Esophagus muscularis mucosa (tissue), 3 donors: ENCODE measurements at regions not wholly inside any gene's neighbourhood (a gene's known extent, or its start where the extent isn't known, plus 50 kb on each side); places are given as distances from the start of the nearest gene placed in this dataset.

ENCODE experiments used
- EP300 ChIP-seq: sonication (generic); formaldehyde crosslinking; IDR thresholded peaks from one replicate; pipeline ENCODE4 v1.6.1; 2017; ENCODE audit warnings: antibody characterized with exemption
- TF ChIP-seq, protein P1 (sequence below), 3 experiments: fragments of 200-600 bp in 2 of 3; fragments of 450-650 bp in 1 of 3; sonication (generic) in 2 of 3; IDR thresholded peaks; one replicate each; pipeline ENCODE4 v1.5.1; 2017 to 2019; ENCODE audit warnings: antibody characterized with exemption in 3 of 3, mild to moderate bottlenecking in 2 of 3, moderate library complexity in 1 of 3

DNA sequence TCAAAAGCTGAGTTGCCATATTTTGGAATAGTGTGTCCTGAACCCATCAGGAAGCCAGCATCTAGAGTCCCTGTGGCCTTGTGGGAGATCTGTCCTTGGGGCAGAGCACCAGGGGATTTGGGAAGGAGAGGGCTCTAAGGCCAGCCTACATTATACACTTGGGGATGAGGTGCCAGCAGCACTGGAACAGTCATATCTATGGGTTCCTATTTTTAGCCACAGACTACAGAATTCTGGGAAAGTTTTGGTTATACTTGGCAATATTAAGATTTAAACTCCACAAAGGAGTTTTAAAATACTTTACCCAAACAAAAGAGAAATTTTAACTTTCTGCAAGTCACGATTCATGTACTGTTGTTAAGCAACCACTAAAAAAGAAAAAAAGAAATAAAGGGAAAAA, 405.7 kb upstream of the MMADHC start:
- TF ChIP-seq, protein P1, sequence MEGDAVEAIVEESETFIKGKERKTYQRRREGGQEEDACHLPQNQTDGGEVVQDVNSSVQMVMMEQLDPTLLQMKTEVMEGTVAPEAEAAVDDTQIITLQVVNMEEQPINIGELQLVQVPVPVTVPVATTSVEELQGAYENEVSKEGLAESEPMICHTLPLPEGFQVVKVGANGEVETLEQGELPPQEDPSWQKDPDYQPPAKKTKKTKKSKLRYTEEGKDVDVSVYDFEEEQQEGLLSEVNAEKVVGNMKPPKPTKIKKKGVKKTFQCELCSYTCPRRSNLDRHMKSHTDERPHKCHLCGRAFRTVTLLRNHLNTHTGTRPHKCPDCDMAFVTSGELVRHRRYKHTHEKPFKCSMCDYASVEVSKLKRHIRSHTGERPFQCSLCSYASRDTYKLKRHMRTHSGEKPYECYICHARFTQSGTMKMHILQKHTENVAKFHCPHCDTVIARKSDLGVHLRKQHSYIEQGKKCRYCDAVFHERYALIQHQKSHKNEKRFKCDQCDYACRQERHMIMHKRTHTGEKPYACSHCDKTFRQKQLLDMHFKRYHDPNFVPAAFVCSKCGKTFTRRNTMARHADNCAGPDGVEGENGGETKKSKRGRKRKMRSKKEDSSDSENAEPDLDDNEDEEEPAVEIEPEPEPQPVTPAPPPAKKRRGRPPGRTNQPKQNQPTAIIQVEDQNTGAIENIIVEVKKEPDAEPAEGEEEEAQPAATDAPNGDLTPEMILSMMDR (IDR thresholded peaks at IDR 0.05): no peak
- no peak for TF ChIP-seq EP300
